ENCODE measurements at regions not wholly inside any gene's neighbourhood (a gene's known extent, or its start where the extent isn't known, plus 50 kb on each side); places are given as distances from the start of the nearest gene placed in this dataset.

DNA sequence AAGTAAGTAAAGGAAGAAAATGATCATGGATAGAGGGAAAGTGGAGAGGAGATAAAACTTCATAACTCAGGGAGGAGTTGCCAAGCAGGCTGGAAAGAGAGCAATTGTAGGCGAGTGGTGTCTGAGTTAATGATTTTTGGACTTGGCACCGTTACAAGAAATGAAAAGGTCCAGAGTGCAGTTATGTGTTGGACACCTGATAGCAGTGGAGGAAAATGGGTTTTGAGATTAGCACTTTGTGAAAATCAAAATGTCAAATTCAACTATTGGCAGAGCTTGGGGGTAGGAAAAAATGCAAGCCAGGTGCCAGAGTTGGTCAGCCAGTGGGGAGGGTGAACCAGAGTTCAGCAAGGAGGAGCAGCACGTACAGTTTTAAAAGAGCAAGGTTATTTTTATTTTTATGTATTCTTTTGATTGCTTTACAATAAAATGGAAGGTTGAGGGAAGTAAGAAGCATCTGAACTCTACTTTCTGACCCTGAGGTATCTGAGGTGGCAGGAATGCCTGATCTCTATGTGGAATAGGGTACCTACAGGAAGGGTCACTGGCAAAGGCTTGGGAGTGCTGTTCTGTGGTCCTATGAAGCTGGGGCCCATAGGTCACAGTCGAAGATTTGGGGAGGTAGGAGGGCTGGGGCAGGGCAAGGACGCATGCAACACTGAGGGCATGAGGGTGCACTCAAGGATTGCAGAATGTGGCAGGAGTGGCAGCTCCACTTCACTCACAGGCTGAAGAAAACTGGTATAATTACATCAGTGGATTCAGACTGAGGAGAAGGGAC, 127.5 kb downstream of the CD8B2 start:
- Histone ChIP-seq H3K27ac (no peak overlapping the region), H3K27me3 (no peaks in the 10 kb centered on the region), H3K4me3 (no peak overlapping the region), H3K9me3 (no peaks in the 10 kb centered on the region), H3K4me1 (ENCODE audit: insufficient read depth) (no peaks in the 10 kb centered on the region), H3K36me3 (no peaks in the 10 kb centered on the region)
- intact Hi-C loops (cut with DNase I), result no loop called here
- DNase-seq, result no peak
- TF ChIP-seq, protein P1, sequence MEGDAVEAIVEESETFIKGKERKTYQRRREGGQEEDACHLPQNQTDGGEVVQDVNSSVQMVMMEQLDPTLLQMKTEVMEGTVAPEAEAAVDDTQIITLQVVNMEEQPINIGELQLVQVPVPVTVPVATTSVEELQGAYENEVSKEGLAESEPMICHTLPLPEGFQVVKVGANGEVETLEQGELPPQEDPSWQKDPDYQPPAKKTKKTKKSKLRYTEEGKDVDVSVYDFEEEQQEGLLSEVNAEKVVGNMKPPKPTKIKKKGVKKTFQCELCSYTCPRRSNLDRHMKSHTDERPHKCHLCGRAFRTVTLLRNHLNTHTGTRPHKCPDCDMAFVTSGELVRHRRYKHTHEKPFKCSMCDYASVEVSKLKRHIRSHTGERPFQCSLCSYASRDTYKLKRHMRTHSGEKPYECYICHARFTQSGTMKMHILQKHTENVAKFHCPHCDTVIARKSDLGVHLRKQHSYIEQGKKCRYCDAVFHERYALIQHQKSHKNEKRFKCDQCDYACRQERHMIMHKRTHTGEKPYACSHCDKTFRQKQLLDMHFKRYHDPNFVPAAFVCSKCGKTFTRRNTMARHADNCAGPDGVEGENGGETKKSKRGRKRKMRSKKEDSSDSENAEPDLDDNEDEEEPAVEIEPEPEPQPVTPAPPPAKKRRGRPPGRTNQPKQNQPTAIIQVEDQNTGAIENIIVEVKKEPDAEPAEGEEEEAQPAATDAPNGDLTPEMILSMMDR (IDR thresholded peaks at IDR 0.05), result no peak
- TF ChIP-seq EP300 (IDR thresholded peaks at IDR 0.05), result no peak
- TF ChIP-seq POLR2A (IDR thresholded peaks at IDR 0.05), result no peak
- WGBS, 3 donors, result 27 to 33% (median 33%) methylated on average over 5 of the region's 5 CpGs

DNA sequence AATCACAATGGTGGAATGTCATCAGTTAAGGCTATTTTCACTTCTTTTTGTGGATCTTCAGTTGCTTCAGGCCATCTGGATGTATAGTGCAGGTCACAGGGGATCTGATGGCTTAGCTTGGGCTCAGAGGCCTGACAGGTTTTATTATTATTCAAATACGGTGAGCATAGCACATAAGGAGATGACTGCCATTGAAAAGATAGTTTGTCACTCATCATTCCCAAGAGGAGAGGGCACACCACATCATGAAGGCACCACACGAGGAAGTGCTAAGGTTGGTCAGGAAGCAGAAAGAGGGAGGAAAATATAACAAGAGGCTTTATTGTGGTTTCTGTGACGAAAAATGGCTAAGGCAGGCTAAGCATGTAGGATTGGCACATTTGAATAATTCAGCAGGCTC, 131.4 kb downstream of the CD8B2 start:
- no peaks in the 10 kb centered on the region for H3K9me3 ChIP-seq
- no peaks in the 10 kb centered on the region for H3K36me3 ChIP-seq
- DNase-seq, result no peak
- intact Hi-C loops (cut with DNase I), result no loop called here
- H3K27ac ChIP-seq, result no peak overlapping the region
- H3K27me3 ChIP-seq, result no peaks in the 10 kb centered on the region
- H3K4me3 ChIP-seq, result no peak overlapping the region
- TF ChIP-seq, protein P1 (IDR thresholded peaks at IDR 0.05), result no peak
- TF ChIP-seq POLR2A (IDR thresholded peaks at IDR 0.05) (no peak), EP300 (IDR thresholded peaks at IDR 0.05) (no peak)
- no peaks in the 10 kb centered on the region for H3K4me1 ChIP-seq (ENCODE audit: insufficient read depth)
- WGBS, 3 donors, result 70 to 80% (median 76%) methylated on average over 3 of the region's 3 CpGs

DNA sequence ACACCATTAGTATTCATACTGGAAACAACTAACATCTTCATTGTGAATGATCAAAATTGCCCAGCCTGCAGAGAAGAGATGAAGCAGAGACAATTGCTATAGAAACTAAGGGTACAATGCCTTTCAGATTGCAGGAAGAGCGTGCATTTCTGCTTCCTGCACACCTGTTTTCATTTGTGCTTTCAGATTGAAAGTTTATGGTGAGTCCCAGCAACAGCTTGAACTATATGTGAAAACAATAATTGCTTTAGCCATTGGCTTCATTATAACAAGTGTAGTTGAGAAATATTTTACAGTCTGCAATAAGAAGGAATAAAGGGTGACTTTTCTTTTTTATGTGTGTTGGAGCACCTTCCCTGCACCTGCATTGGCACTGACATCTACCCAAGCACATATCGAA, 136.3 kb downstream of the CD8B2 start:
- no peaks in the 10 kb centered on the region for H3K27me3 ChIP-seq
- 77 to 82% (median 78%) methylated on average over 2 of the region's 2 CpGs for WGBS, 3 donors
- intact Hi-C loops (cut with DNase I), result no loop called here
- TF ChIP-seq POLR2A (IDR thresholded peaks at IDR 0.05), result no peak
- no peak for TF ChIP-seq EP300 (IDR thresholded peaks at IDR 0.05)
- TF ChIP-seq, protein P1 (IDR thresholded peaks at IDR 0.05), result no peak
- no peak for DNase-seq
- no peaks in the 10 kb centered on the region for H3K4me1 ChIP-seq (ENCODE audit: insufficient read depth)
- H3K36me3 ChIP-seq, result no peaks in the 10 kb centered on the region
- H3K4me3 ChIP-seq, result no peak overlapping the region
- H3K27ac ChIP-seq, result no peak overlapping the region
- no peaks in the 10 kb centered on the region for H3K9me3 ChIP-seq

DNA sequence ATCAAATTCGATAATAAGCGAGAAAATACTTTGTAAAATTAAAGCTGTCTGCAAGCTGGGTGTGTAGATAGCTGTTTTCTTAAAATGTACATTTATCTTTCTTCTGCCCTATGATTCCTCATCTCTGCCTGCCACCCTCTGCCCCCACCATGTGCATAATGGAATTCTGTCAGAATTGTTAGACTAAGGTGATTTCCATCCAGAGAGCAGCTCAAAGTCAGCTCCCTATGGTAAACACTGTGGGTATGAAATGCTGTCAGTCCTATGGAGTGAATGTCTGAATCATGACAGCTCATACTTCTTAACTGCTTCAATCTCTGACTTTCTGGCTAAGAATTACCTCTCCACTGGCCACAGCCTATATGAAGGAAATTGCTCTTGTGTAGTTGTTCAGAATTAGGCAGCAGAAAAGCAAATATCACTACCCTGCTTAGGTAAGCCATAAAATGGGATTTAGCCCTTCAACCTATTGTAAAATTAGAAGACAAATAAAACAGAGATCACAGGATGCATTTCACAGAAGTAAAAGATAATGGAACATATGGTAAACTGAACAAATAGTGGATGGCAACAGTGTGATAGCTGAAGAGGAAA, 137.7 kb downstream of the CD8B2 start:
- Histone ChIP-seq H3K27ac (no peak overlapping the region), H3K4me3 (no peak overlapping the region), H3K9me3 (no peaks in the 10 kb centered on the region), H3K36me3 (no peaks in the 10 kb centered on the region), H3K4me1 (ENCODE audit: insufficient read depth) (no peaks in the 10 kb centered on the region), H3K27me3 (no peaks in the 10 kb centered on the region)
- WGBS, 3 donors, result 53 to 72% (median 57%) methylated on average over 2 of the region's 2 CpGs
- intact Hi-C loops (cut with DNase I), result no loop called here
- TF ChIP-seq, protein P1 (IDR thresholded peaks at IDR 0.05), result no peak
- no peak for TF ChIP-seq POLR2A (IDR thresholded peaks at IDR 0.05)
- DNase-seq, result no peak
